Caco-2 (cell line): ENCODE measurements at regions not wholly inside any gene's neighbourhood (a gene's known extent, or its start where the extent isn't known, plus 50 kb on each side); places are given as distances from the start of the nearest gene placed in this dataset.

Source experiments
- BruUV-seq: library from RNA; stranded (reverse); fragments of 400-500 nt; replicated peaks from 2 replicates; lab custom pipeline; 2021; lab: Mats Ljungman, UMichigan
- CTCF ChIA-PET: fragments of 300-600 bp; sonication (Branson Sonifier 250); formaldehyde crosslinking; loops from one replicate; lab custom pipeline; 2022; ENCODE audit warnings: antibody characterized with exemption; lab: Charles Lee
- POLR2A ChIA-PET: fragments of 300-600 bp; sonication (Branson Sonifier 250); formaldehyde crosslinking; loops from one replicate; lab custom pipeline; 2022; ENCODE audit warnings: antibody characterized with exemption; lab: Charles Lee
- DNase-seq, 2 experiments: peaks; one replicate each; pipeline versions ENCODE4 v3.0.0 to v3.0.0-alpha.2; 2020 to 2022
- H3K27me3 ChIP-seq: replicated peaks from 2 replicates; pipeline ENCODE4 v1.6.0; 2011; ENCODE audit warnings: low read length; ENCODE audit not compliant: control insufficient read depth, insufficient read depth
- H3K36me3 ChIP-seq: 2 replicates; pipeline ENCODE4 v1.5.1; 2011; ENCODE audit warnings: low read length; ENCODE audit not compliant: control insufficient read depth, insufficient read depth
- H3K4me1 ChIP-seq: fragments of 250-450 bp; sonication (Bioruptor Pico); 2 replicates; pipeline ENCODE4 v1.5.1; 2020; ENCODE audit warnings: mild to moderate bottlenecking
- H3K4me3 ChIP-seq: 2 replicates; pipeline ENCODE4 v1.5.1; 2011; ENCODE audit warnings: low read depth, mild to moderate bottlenecking, control low read depth, low read length
- H3K9me3 ChIP-seq: fragments of 250-450 bp; sonication (Bioruptor Pico); 2 replicates; pipeline ENCODE4 v1.5.1; 2020; ENCODE audit warnings: mild to moderate bottlenecking, moderate library complexity
- H3K27ac Mint-ChIP-seq: one replicate; pipeline ENCODE4 v1.8.0; 2022; ENCODE audit warnings: mixed read lengths; ENCODE audit not compliant: unreplicated experiment
- H3K27me3 Mint-ChIP-seq: one replicate; pipeline ENCODE4 v1.8.0; 2022; ENCODE audit warnings: mixed read lengths; ENCODE audit not compliant: insufficient read depth, unreplicated experiment
- H3K36me3 Mint-ChIP-seq: one replicate; pipeline ENCODE4 v1.8.0; 2022; ENCODE audit warnings: mild to moderate bottlenecking, mixed read lengths; ENCODE audit not compliant: insufficient read depth, unreplicated experiment
- H3K4me1 Mint-ChIP-seq: one replicate; pipeline ENCODE4 v1.8.0; 2022; ENCODE audit warnings: low read depth, mixed read lengths; ENCODE audit not compliant: unreplicated experiment
- H3K4me3 Mint-ChIP-seq: one replicate; pipeline ENCODE4 v1.8.0; 2022; ENCODE audit warnings: mild to moderate bottlenecking, moderate library complexity, mixed read lengths; ENCODE audit not compliant: unreplicated experiment
- H3K9me3 Mint-ChIP-seq: one replicate; pipeline ENCODE4 v1.8.0; 2022; ENCODE audit warnings: mixed read lengths; ENCODE audit not compliant: unreplicated experiment
- CTCF ChIP-seq, 2 experiments: fragments of 200-600 bp in 1 of 2; IDR thresholded peaks; 1 replicate in 1 of 2; 2 replicates in 1 of 2; pipeline versions ENCODE4 v1.5.1 to v1.8.0; 2011 to 2022; ENCODE audit warnings: antibody characterized with exemption in 1 of 2, control low read depth in 1 of 2, inconsistent platforms in 1 of 2, low read depth in 1 of 2, low read length in 1 of 2, mild to moderate bottlenecking in 1 of 2, moderate library complexity in 1 of 2; ENCODE audit not compliant: insufficient read depth in 1 of 2, severe bottlenecking in 1 of 2, unreplicated experiment in 1 of 2
- intact Hi-C: fragments of 100-400 bp; cut with micrococcal nuclease; formaldehyde crosslinking; loops from one replicate; pipeline ENCODE4 v1.10.0; 2022; ENCODE audit not compliant: unreplicated experiment

- H3K4me3 Mint-ChIP-seq = no peak overlapping the region
- H3K36me3 Mint-ChIP-seq = no peaks in the 10 kb centered on the region
- Histone ChIP-seq H3K27me3 (no peaks in the 10 kb centered on the region), H3K9me3 (no peaks in the 10 kb centered on the region), H3K4me3 (no peak overlapping the region), H3K36me3 (no peaks in the 10 kb centered on the region), H3K4me1 (peaks cover 4% of the 10 kb centered on the region; the same call in 1 of the 2 replicates)
- H3K27me3 Mint-ChIP-seq = peaks cover 3% of the 10 kb centered on the region
- H3K27ac Mint-ChIP-seq = no peak overlapping the region
- ChIA-PET CTCF (no interaction called here), POLR2A (no interaction called here)
- DNase-seq = peak in 1 of 2 experiments; percentile 31
- H3K9me3 Mint-ChIP-seq = no peaks in the 10 kb centered on the region
- TF ChIP-seq CTCF (IDR thresholded peaks at IDR 0.05; ENCODE audit: insufficient read depth in 1 of 2, low read depth in 1 of 2, low read length in 1 of 2, severe bottlenecking in 1 of 2, unreplicated experiment in 1 of 2) = no peak
- intact Hi-C loops = no loop called here
- peaks cover 6% of the 10 kb centered on the region for H3K4me1 Mint-ChIP-seq
- BruUV-seq = no TSS peak
These were observed 115.6 kb upstream of the B3GAT1 start for GRCh38 chr11:134527382-134528243.

- TF ChIP-seq CTCF (IDR thresholded peaks at IDR 0.05; ENCODE audit: insufficient read depth in 1 of 2, low read depth in 1 of 2, low read length in 1 of 2, severe bottlenecking in 1 of 2, unreplicated experiment in 1 of 2) = no peak
- Mint-ChIP-seq H3K27me3 (peaks cover 3% of the 10 kb centered on the region), H3K4me3 (no peak overlapping the region), H3K27ac (no peak overlapping the region), H3K36me3 (no peaks in the 10 kb centered on the region), H3K9me3 (no peaks in the 10 kb centered on the region), H3K4me1 (peaks cover 14% of the 10 kb centered on the region)
- CTCF ChIA-PET = no interaction called here
- intact Hi-C loops = no loop called here
- Histone ChIP-seq H3K9me3 (no peaks in the 10 kb centered on the region), H3K36me3 (no peaks in the 10 kb centered on the region), H3K27me3 (no peaks in the 10 kb centered on the region), H3K4me1 (peaks cover 7% of the 10 kb centered on the region; the same call in 1 of the 2 replicates), H3K4me3 (no peak overlapping the region)
- DNase-seq = peak in 1 of 2 experiments; percentile 19
- POLR2A ChIA-PET = no interaction called here
- BruUV-seq = no TSS peak
These were observed 113.1 kb upstream of the B3GAT1 start for GRCh38 chr11:134524896-134525845.

GRCh38 chr11:134524201-134524600 is 112.2 kb upstream of the B3GAT1 start:
- Histone ChIP-seq H3K4me3 (no peak overlapping the region), H3K27me3 (no peaks in the 10 kb centered on the region), H3K4me1 (peaks cover 7% of the 10 kb centered on the region; the same call in 1 of the 2 replicates), H3K36me3 (no peaks in the 10 kb centered on the region), H3K9me3 (no peaks in the 10 kb centered on the region)
- DNase-seq = peak in 1 of 2 experiments; percentile 23
- Mint-ChIP-seq H3K27me3 (peaks cover 3% of the 10 kb centered on the region), H3K36me3 (no peaks in the 10 kb centered on the region), H3K4me3 (no peak overlapping the region), H3K9me3 (no peaks in the 10 kb centered on the region), H3K4me1 (peaks cover 14% of the 10 kb centered on the region), H3K27ac (no peak overlapping the region)
- no TSS peak for BruUV-seq
- no peak for TF ChIP-seq CTCF (IDR thresholded peaks at IDR 0.05; ENCODE audit: insufficient read depth in 1 of 2, low read depth in 1 of 2, low read length in 1 of 2, severe bottlenecking in 1 of 2, unreplicated experiment in 1 of 2)
- ChIA-PET POLR2A (no interaction called here), CTCF (no interaction called here)
- intact Hi-C loops = no loop called here
